ENCODE measurements at regions not wholly inside any gene's neighbourhood (a gene's known extent, or its start where the extent isn't known, plus 50 kb on each side); places are given as distances from the start of the nearest gene placed in this dataset.
A peak's percentile ranks its signal among the peaks of the same experiment; 100 is the strongest.
"Not testable (repeated sequence)": the region's sequence is repeated elsewhere in the genome, so short reads cannot be mapped to it uniquely, and the experiment has no call there.

GRCh38 chr4:22607382-22607781, 85.4 kb upstream of the GBA3 start:
- peak; percentile 49 for TF ChIP-seq CTCF (conservative IDR thresholded peaks at IDR 0.05)
- Mint-ChIP-seq H3K27ac (no peak overlapping the region), H3K36me3 (no peaks in the 10 kb centered on the region), H3K27me3 (peaks cover 11% of the 10 kb centered on the region), H3K4me3 (no peak overlapping the region), H3K9me3 (no peaks in the 10 kb centered on the region), H3K4me1 (ENCODE audit: unreplicated experiment) (no peaks in the 10 kb centered on the region)
- no peak for DNase-seq (ENCODE audit: extremely low spot score, unreplicated experiment)

GRCh38 chr4:22609951-22610525, 82.7 kb upstream of the GBA3 start:
- H3K4me1 Mint-ChIP-seq (ENCODE audit: unreplicated experiment); H3K36me3 Mint-ChIP-seq; H3K27ac Mint-ChIP-seq; H3K27me3 Mint-ChIP-seq; H3K9me3 Mint-ChIP-seq; DNase-seq (ENCODE audit: extremely low spot score, unreplicated experiment); H3K4me3 Mint-ChIP-seq: not testable (repeated sequence)

GRCh38 chr4:22614114-22614513, 78.6 kb upstream of the GBA3 start:
- Mint-ChIP-seq H3K36me3 (no peaks in the 10 kb centered on the region), H3K4me3 (no peak overlapping the region), H3K4me1 (ENCODE audit: unreplicated experiment) (no peaks in the 10 kb centered on the region), H3K27me3 (peaks cover 5% of the 10 kb centered on the region), H3K9me3 (no peaks in the 10 kb centered on the region), H3K27ac (no peak overlapping the region)
- DNase-seq (ENCODE audit: extremely low spot score, unreplicated experiment) = no peak
- TF ChIP-seq CTCF (conservative IDR thresholded peaks at IDR 0.05) = no peak

DNA sequence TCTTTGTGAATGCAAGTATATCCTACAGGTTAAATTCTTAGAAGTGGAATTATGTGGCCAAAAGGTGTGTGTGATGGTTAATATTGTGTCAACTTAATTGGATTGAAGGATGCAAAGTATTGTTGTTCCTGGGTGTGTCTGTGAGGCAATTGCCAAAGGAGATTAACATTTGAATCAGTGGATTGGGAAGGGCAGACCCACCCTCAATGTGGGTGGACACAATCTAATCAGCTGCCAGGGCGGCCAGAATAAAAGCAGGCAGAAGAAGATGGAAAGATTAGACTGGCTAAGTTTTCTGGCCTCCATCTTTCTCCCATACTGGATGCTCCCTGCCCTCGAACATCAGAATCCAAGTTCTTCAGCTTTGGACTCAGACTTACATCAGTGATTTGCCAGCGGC, 76.2 kb upstream of the GBA3 start:
- Mint-ChIP-seq H3K27me3 (no peaks in the 10 kb centered on the region), H3K4me1 (ENCODE audit: unreplicated experiment) (no peaks in the 10 kb centered on the region), H3K9me3 (no peaks in the 10 kb centered on the region)

GRCh38 chr4:22620144-22620543, 72.6 kb upstream of the GBA3 start:
- not testable (repeated sequence) for H3K4me1 Mint-ChIP-seq (ENCODE audit: unreplicated experiment); H3K27me3 Mint-ChIP-seq; H3K27ac Mint-ChIP-seq; H3K36me3 Mint-ChIP-seq; H3K4me3 Mint-ChIP-seq; DNase-seq (ENCODE audit: extremely low spot score, unreplicated experiment); H3K9me3 Mint-ChIP-seq

More for the DNA sequence above, 76.2 kb upstream of the GBA3 start:
- no peak for TF ChIP-seq CTCF (conservative IDR thresholded peaks at IDR 0.05)
- no peak overlapping the region for H3K27ac Mint-ChIP-seq
- no peak for DNase-seq (ENCODE audit: extremely low spot score, unreplicated experiment)
- H3K4me3 Mint-ChIP-seq = no peak overlapping the region
- no peaks in the 10 kb centered on the region for H3K36me3 Mint-ChIP-seq

DNA sequence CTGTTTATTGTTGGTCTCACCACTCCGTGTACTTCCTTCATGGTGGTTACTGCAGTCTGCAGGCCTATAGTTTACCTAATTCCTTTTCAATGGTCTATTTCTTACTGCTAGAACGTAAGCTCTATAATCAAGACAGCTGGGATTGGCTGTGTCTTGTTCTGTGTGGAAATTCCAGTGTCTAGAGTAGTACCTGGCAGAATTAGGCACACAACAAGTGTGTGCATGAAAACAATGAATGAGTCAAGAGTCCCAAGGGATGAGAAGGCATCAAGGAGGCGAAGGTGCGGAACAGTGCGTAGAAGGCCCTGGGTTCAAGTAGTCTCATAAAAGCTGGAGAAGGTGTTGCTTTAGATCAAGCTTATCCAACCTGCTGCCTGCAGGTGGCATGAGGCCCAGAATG, 70.8 kb upstream of the GBA3 start:
- H3K9me3 Mint-ChIP-seq; H3K4me1 Mint-ChIP-seq (ENCODE audit: unreplicated experiment); DNase-seq (ENCODE audit: extremely low spot score, unreplicated experiment); H3K27ac Mint-ChIP-seq; H3K27me3 Mint-ChIP-seq; H3K4me3 Mint-ChIP-seq; H3K36me3 Mint-ChIP-seq: not testable (repeated sequence)

DNA sequence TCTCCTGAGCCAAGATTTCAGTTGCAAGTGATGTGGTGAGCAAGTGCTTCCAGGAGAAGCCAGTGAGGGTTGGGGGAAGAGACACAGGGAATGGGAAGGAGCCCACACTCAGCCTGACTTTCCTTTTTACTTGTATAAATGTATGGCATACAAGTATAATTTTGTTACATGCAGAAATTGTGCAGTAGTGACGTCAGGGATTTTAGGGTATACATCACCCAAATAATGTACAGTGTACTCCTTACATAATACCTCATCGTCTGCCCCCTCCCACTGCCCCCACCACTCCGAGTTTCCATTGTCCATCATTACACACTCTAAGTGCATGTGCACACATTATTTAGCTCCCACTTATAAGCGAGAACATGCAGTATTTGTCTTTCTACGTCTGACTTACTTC, 68.7 kb upstream of the GBA3 start:
- not testable (repeated sequence) for H3K36me3 Mint-ChIP-seq; H3K4me3 Mint-ChIP-seq; H3K9me3 Mint-ChIP-seq; H3K27me3 Mint-ChIP-seq; H3K27ac Mint-ChIP-seq; DNase-seq (ENCODE audit: extremely low spot score, unreplicated experiment); H3K4me1 Mint-ChIP-seq (ENCODE audit: unreplicated experiment)

- no peak overlapping the region for H3K4me3 Mint-ChIP-seq
- DNase-seq (ENCODE audit: extremely low spot score, unreplicated experiment) = no peak
These were observed 67.4 kb upstream of the GBA3 start for GRCh38 chr4:22625311-22625710.

GRCh38 chr4:22627851-22628250, 64.9 kb upstream of the GBA3 start:
- H3K36me3 Mint-ChIP-seq; H3K9me3 Mint-ChIP-seq; H3K27ac Mint-ChIP-seq; H3K27me3 Mint-ChIP-seq; DNase-seq (ENCODE audit: extremely low spot score, unreplicated experiment); H3K4me3 Mint-ChIP-seq: not testable (repeated sequence)
- H3K4me1 Mint-ChIP-seq (ENCODE audit: unreplicated experiment) = peaks cover 17% of the 10 kb centered on the region

More at GRCh38 chr4:22625311-22625710, 67.4 kb upstream of the GBA3 start:
- no peaks in the 10 kb centered on the region for H3K36me3 Mint-ChIP-seq
- no peaks in the 10 kb centered on the region for H3K27me3 Mint-ChIP-seq
- TF ChIP-seq CTCF (conservative IDR thresholded peaks at IDR 0.05) = no peak
- peaks cover 11% of the 10 kb centered on the region for H3K4me1 Mint-ChIP-seq (ENCODE audit: unreplicated experiment)
- no peak overlapping the region for H3K27ac Mint-ChIP-seq
- no peaks in the 10 kb centered on the region for H3K9me3 Mint-ChIP-seq

- not testable (repeated sequence) for H3K9me3 Mint-ChIP-seq
These were observed 62.4 kb upstream of the GBA3 start for GRCh38 chr4:22630161-22630975.

More at GRCh38 chr4:22630161-22630975, 62.4 kb upstream of the GBA3 start:
- H3K27me3 Mint-ChIP-seq; H3K27ac Mint-ChIP-seq; H3K36me3 Mint-ChIP-seq; DNase-seq (ENCODE audit: extremely low spot score, unreplicated experiment); H3K4me3 Mint-ChIP-seq: not testable (repeated sequence)
- H3K4me1 Mint-ChIP-seq (ENCODE audit: unreplicated experiment) = peaks cover 13% of the 10 kb centered on the region

All from type B pancreatic cell (in vitro differentiated cells).